Nephron progenitor cell (in vitro differentiated cells): ENCODE measurements at regions not wholly inside any gene's neighbourhood (a gene's known extent, or its start where the extent isn't known, plus 50 kb on each side); places are given as distances from the start of the nearest gene placed in this dataset.

ENCODE experiments used
- DNase-seq: peaks from one replicate; pipeline ENCODE4 v3.0.0; 2021
- H3K27ac Mint-ChIP-seq: 2 replicates; pipeline ENCODE4 v1.8.0; 2021; ENCODE audit warnings: mild to moderate bottlenecking, moderate library complexity, mixed read lengths
- H3K27me3 Mint-ChIP-seq: 2 replicates; pipeline ENCODE4 v1.8.0; 2021; ENCODE audit warnings: mild to moderate bottlenecking, low read depth, mixed read lengths; ENCODE audit not compliant: poor library complexity
- H3K36me3 Mint-ChIP-seq: 2 replicates; pipeline ENCODE4 v1.8.0; 2021; ENCODE audit warnings: low read depth, mixed read lengths
- H3K4me1 Mint-ChIP-seq: 2 replicates; pipeline ENCODE4 v1.8.0; 2021; ENCODE audit warnings: mixed read lengths
- H3K4me3 Mint-ChIP-seq: 2 replicates; pipeline ENCODE4 v1.8.0; 2021; ENCODE audit warnings: mild to moderate bottlenecking, moderate library complexity, mixed read lengths
- H3K9me3 Mint-ChIP-seq: 2 replicates; pipeline ENCODE4 v1.8.0; 2021; ENCODE audit warnings: mild to moderate bottlenecking, moderate library complexity, mixed read lengths
- CTCF ChIP-seq: fragments of 200-600 bp; sonication (generic); IDR thresholded peaks from 2 replicates; pipeline ENCODE4 v1.5.0; 2021; ENCODE audit warnings: antibody characterized with exemption

GRCh38 chr18:70840649-70841048, 551.8 kb downstream of the SOCS6 start:
- no peaks in the 10 kb centered on the region for H3K27me3 Mint-ChIP-seq
- no peak for DNase-seq
- no peak overlapping the region for H3K27ac Mint-ChIP-seq
- no peaks in the 10 kb centered on the region for H3K4me1 Mint-ChIP-seq
- no peak for TF ChIP-seq CTCF
- no peaks in the 10 kb centered on the region for H3K36me3 Mint-ChIP-seq
- H3K4me3 Mint-ChIP-seq, result no peak overlapping the region
- no peaks in the 10 kb centered on the region for H3K9me3 Mint-ChIP-seq

- no peaks in the 10 kb centered on the region for H3K4me1 Mint-ChIP-seq
- no peak for TF ChIP-seq CTCF
- H3K27ac Mint-ChIP-seq, result no peak overlapping the region
- DNase-seq, result no peak
- H3K36me3 Mint-ChIP-seq, result no peaks in the 10 kb centered on the region
- peaks cover 3% of the 10 kb centered on the region for H3K27me3 Mint-ChIP-seq
- no peaks in the 10 kb centered on the region for H3K9me3 Mint-ChIP-seq
- no peak overlapping the region for H3K4me3 Mint-ChIP-seq
Measured at GRCh38 chr18:70827632-70828031, 538.8 kb downstream of the SOCS6 start.

- no peak for DNase-seq
- peaks cover 3% of the 10 kb centered on the region for H3K27me3 Mint-ChIP-seq
- no peak for TF ChIP-seq CTCF
- no peaks in the 10 kb centered on the region for H3K9me3 Mint-ChIP-seq
- no peaks in the 10 kb centered on the region for H3K4me1 Mint-ChIP-seq
- no peak overlapping the region for H3K27ac Mint-ChIP-seq
- no peak overlapping the region for H3K4me3 Mint-ChIP-seq
- no peaks in the 10 kb centered on the region for H3K36me3 Mint-ChIP-seq
Measured at GRCh38 chr18:70826571-70826970, 537.7 kb downstream of the SOCS6 start.

GRCh38 chr18:70822691-70823090, 533.8 kb downstream of the SOCS6 start:
- TF ChIP-seq CTCF, result no peak
- Mint-ChIP-seq H3K27me3 (peaks cover 3% of the 10 kb centered on the region), H3K27ac (no peak overlapping the region)

GRCh38 chr18:70822117-70822516, 533.3 kb downstream of the SOCS6 start:
- Mint-ChIP-seq H3K36me3 (no peaks in the 10 kb centered on the region), H3K4me1 (no peaks in the 10 kb centered on the region), H3K27ac (no peak overlapping the region), H3K4me3 (no peak overlapping the region), H3K9me3 (no peaks in the 10 kb centered on the region), H3K27me3 (peaks cover 3% of the 10 kb centered on the region)
- no peak for DNase-seq
- no peak for TF ChIP-seq CTCF

More at GRCh38 chr18:70822691-70823090, 533.8 kb downstream of the SOCS6 start:
- Mint-ChIP-seq H3K4me1 (no peaks in the 10 kb centered on the region), H3K36me3 (no peaks in the 10 kb centered on the region), H3K9me3 (no peaks in the 10 kb centered on the region), H3K4me3 (no peak overlapping the region)
- no peak for DNase-seq

- no peak for DNase-seq
- H3K4me3 Mint-ChIP-seq, result no peak overlapping the region
- no peaks in the 10 kb centered on the region for H3K27me3 Mint-ChIP-seq
- H3K4me1 Mint-ChIP-seq, result peaks cover 17% of the 10 kb centered on the region
- H3K9me3 Mint-ChIP-seq, result no peaks in the 10 kb centered on the region
- no peak for TF ChIP-seq CTCF
- no peak overlapping the region for H3K27ac Mint-ChIP-seq
- no peaks in the 10 kb centered on the region for H3K36me3 Mint-ChIP-seq
Measured at GRCh38 chr18:70808481-70809056, 519.7 kb downstream of the SOCS6 start.
